CD8-positive, alpha-beta memory T cell (primary cell): ENCODE measurements at regions not wholly inside any gene's neighbourhood (a gene's known extent, or its start where the extent isn't known, plus 50 kb on each side); places are given as distances from the start of the nearest gene placed in this dataset.

ENCODE experiments used
- CTCF ChIA-PET: fragments of 350-600 bp; sonication (Branson Sonifier 250); formaldehyde crosslinking; loops from one replicate; lab custom pipeline; 2021; ENCODE audit warnings: antibody characterized with exemption; lab: Charles Lee
- POLR2A ChIA-PET: fragments of 350-600 bp; sonication (Branson Sonifier 250); formaldehyde crosslinking; loops from one replicate; lab custom pipeline; 2021; ENCODE audit warnings: antibody characterized with exemption; lab: Charles Lee
- DNase-seq, 5 donors: peaks; one replicate each; pipeline versions ENCODE4 v3.0.0 to v3.0.0-alpha.2; 2020 to 2022; ENCODE audit warnings: mixed read lengths in 1 of 5
- H3K27ac ChIP-seq: one replicate; pipeline ENCODE4 v1.7.0; 2013; ENCODE audit warnings: low read depth, mild to moderate bottlenecking, low read length, moderate library complexity
- H3K27me3 ChIP-seq: 2 replicates; pipeline ENCODE4 v1.7.0; 2013; ENCODE audit warnings: low read length, mild to moderate bottlenecking; ENCODE audit not compliant: insufficient read depth, poor library complexity, severe bottlenecking
- H3K36me3 ChIP-seq: 2 replicates; pipeline ENCODE4 v1.7.0; 2013; ENCODE audit warnings: mild to moderate bottlenecking, low read length, moderate library complexity; ENCODE audit not compliant: insufficient read depth
- H3K4me1 ChIP-seq: 2 replicates; pipeline ENCODE4 v1.7.0; 2013; ENCODE audit warnings: mild to moderate bottlenecking, low read length, moderate library complexity; ENCODE audit not compliant: insufficient read depth
- H3K4me3 ChIP-seq: 2 replicates; pipeline ENCODE4 v1.7.0; 2013; ENCODE audit warnings: mild to moderate bottlenecking, low read length
- H3K9me3 ChIP-seq: 2 replicates; pipeline ENCODE4 v1.7.0; 2013; ENCODE audit warnings: mild to moderate bottlenecking, low read length
- H3K27ac Mint-ChIP-seq, 8 donors: one replicate each; pipeline ENCODE4 v1.8.0; 2020 to 2021; ENCODE audit warnings: mixed read lengths in 8 of 8, mild to moderate bottlenecking in 6 of 8, inconsistent platforms in 3 of 8, moderate library complexity in 3 of 8
- H3K27me3 Mint-ChIP-seq, 2 donors: one replicate each; pipeline ENCODE4 v1.8.0; 2020 to 2021; ENCODE audit warnings: mixed read lengths in 2 of 2, mild to moderate bottlenecking in 1 of 2, moderate library complexity in 1 of 2
- H3K36me3 Mint-ChIP-seq, 3 donors: one replicate each; pipeline ENCODE4 v1.8.0; 2020 to 2021; ENCODE audit warnings: mixed read lengths in 3 of 3, inconsistent platforms in 1 of 3, mild to moderate bottlenecking in 1 of 3
- H3K4me1 Mint-ChIP-seq, 3 donors: one replicate each; pipeline ENCODE4 v1.8.0; 2020 to 2021; ENCODE audit warnings: mixed read lengths in 3 of 3, inconsistent platforms in 1 of 3, mild to moderate bottlenecking in 1 of 3
- H3K4me3 Mint-ChIP-seq, 7 donors: one replicate each; pipeline ENCODE4 v1.8.0; 2020 to 2021; ENCODE audit warnings: mixed read lengths in 7 of 7, mild to moderate bottlenecking in 6 of 7, moderate library complexity in 4 of 7, inconsistent platforms in 2 of 7
- H3K9me3 Mint-ChIP-seq, 5 donors: one replicate each; pipeline ENCODE4 v1.8.0; 2020 to 2022; ENCODE audit warnings: mixed read lengths in 5 of 5, mild to moderate bottlenecking in 3 of 5, moderate library complexity in 2 of 5, inconsistent platforms in 1 of 5

- no peak for DNase-seq
- no peaks in the 10 kb centered on the region for H3K4me1 ChIP-seq
- no peaks in the 10 kb centered on the region for H3K9me3 ChIP-seq
- H3K27ac Mint-ChIP-seq: no peak overlapping the region
- no peak overlapping the region for H3K4me3 Mint-ChIP-seq
- H3K36me3 ChIP-seq: no peaks in the 10 kb centered on the region
- H3K4me1 Mint-ChIP-seq: no peaks in the 10 kb centered on the region
- peaks cover 0 to 6% of the 10 kb centered on the region in 2 donors for H3K27me3 Mint-ChIP-seq
- no peak overlapping the region for H3K4me3 ChIP-seq
- H3K36me3 Mint-ChIP-seq: no peaks in the 10 kb centered on the region
- H3K9me3 Mint-ChIP-seq: peaks cover 0 to 2% (median 0%) of the 10 kb centered on the region in 5 donors
- POLR2A ChIA-PET: no interaction called here
- no peaks in the 10 kb centered on the region for H3K27me3 ChIP-seq
- CTCF ChIA-PET: no interaction called here
- H3K27ac ChIP-seq: no peak overlapping the region
These were observed 517.9 kb upstream of the MARCKS start for GRCh38 chr6:113339209-113339608.

GRCh38 chr6:113340371-113340770, 516.8 kb upstream of the MARCKS start:
- H3K27ac ChIP-seq: no peak overlapping the region
- no peaks in the 10 kb centered on the region for H3K4me1 Mint-ChIP-seq
- H3K9me3 Mint-ChIP-seq: peaks cover 0 to 2% (median 0%) of the 10 kb centered on the region in 5 donors
- H3K9me3 ChIP-seq: no peaks in the 10 kb centered on the region
- H3K4me1 ChIP-seq: no peaks in the 10 kb centered on the region
- H3K27me3 ChIP-seq: no peaks in the 10 kb centered on the region
- CTCF ChIA-PET: interaction anchor here (1.1 kb wide), 1 partner anchor 54 kb away, joined by 3 read pairs; no protein-coding TSS in a partner anchor
- H3K27me3 Mint-ChIP-seq: peaks cover 0 to 5% of the 10 kb centered on the region in 2 donors
- DNase-seq: no peak
- H3K4me3 Mint-ChIP-seq: no peak overlapping the region
- H3K27ac Mint-ChIP-seq: no peak overlapping the region
- no peaks in the 10 kb centered on the region for H3K36me3 ChIP-seq
- no peak overlapping the region for H3K4me3 ChIP-seq
- no peaks in the 10 kb centered on the region for H3K36me3 Mint-ChIP-seq
- POLR2A ChIA-PET: no interaction called here

GRCh38 chr6:113343940-113344339, 513.2 kb upstream of the MARCKS start:
- Histone ChIP-seq H3K4me3 (no peak overlapping the region), H3K27me3 (no peaks in the 10 kb centered on the region), H3K9me3 (no peaks in the 10 kb centered on the region), H3K27ac (no peak overlapping the region), H3K4me1 (no peaks in the 10 kb centered on the region), H3K36me3 (no peaks in the 10 kb centered on the region)
- Mint-ChIP-seq H3K4me1 (no peaks in the 10 kb centered on the region), H3K9me3 (peaks cover 0 to 3% (median 0%) of the 10 kb centered on the region in 5 donors), H3K27me3 (peaks cover 0 to 2% of the 10 kb centered on the region in 2 donors), H3K4me3 (no peak overlapping the region), H3K36me3 (no peaks in the 10 kb centered on the region), H3K27ac (no peak overlapping the region)
- POLR2A ChIA-PET: no interaction called here
- DNase-seq: no peak
- CTCF ChIA-PET: no interaction called here

GRCh38 chr6:113344969-113345368, 512.2 kb upstream of the MARCKS start:
- Mint-ChIP-seq H3K4me3 (no peak overlapping the region), H3K27me3 (no peaks in the 10 kb centered on the region), H3K9me3 (peaks cover 0 to 3% (median 0%) of the 10 kb centered on the region in 5 donors), H3K36me3 (no peaks in the 10 kb centered on the region), H3K27ac (no peak overlapping the region), H3K4me1 (no peaks in the 10 kb centered on the region)
- Histone ChIP-seq H3K4me3 (no peak overlapping the region), H3K4me1 (no peaks in the 10 kb centered on the region), H3K36me3 (no peaks in the 10 kb centered on the region), H3K9me3 (no peaks in the 10 kb centered on the region), H3K27ac (no peak overlapping the region), H3K27me3 (no peaks in the 10 kb centered on the region)
- ChIA-PET CTCF (no interaction called here), POLR2A (no interaction called here)
- no peak for DNase-seq

GRCh38 chr6:113347436-113347835, 509.7 kb upstream of the MARCKS start:
- no peak for DNase-seq
- Histone ChIP-seq H3K4me3 (no peak overlapping the region), H3K27ac (no peak overlapping the region), H3K27me3 (no peaks in the 10 kb centered on the region), H3K36me3 (no peaks in the 10 kb centered on the region), H3K4me1 (no peaks in the 10 kb centered on the region), H3K9me3 (no peaks in the 10 kb centered on the region)
- H3K27ac Mint-ChIP-seq: no peak overlapping the region
- H3K9me3 Mint-ChIP-seq: peaks cover 0 to 3% (median 0%) of the 10 kb centered on the region in 5 donors
- no peaks in the 10 kb centered on the region for H3K27me3 Mint-ChIP-seq
- no peaks in the 10 kb centered on the region for H3K36me3 Mint-ChIP-seq
- H3K4me1 Mint-ChIP-seq: no peaks in the 10 kb centered on the region
- ChIA-PET POLR2A (no interaction called here), CTCF (no interaction called here)
- H3K4me3 Mint-ChIP-seq: no peak overlapping the region

GRCh38 chr6:113350461-113350860, 506.7 kb upstream of the MARCKS start:
- no peak overlapping the region for H3K27ac ChIP-seq

GRCh38 chr6:113351173-113351834, 505.8 kb upstream of the MARCKS start:
- Mint-ChIP-seq H3K4me3 (no peak overlapping the region), H3K9me3 (peaks cover 0 to 3% (median 0%) of the 10 kb centered on the region in 5 donors), H3K27me3 (no peaks in the 10 kb centered on the region), H3K4me1 (no peaks in the 10 kb centered on the region), H3K36me3 (no peaks in the 10 kb centered on the region), H3K27ac (no peak overlapping the region)
- ChIA-PET CTCF (no interaction called here), POLR2A (no interaction called here)
- Histone ChIP-seq H3K27ac (no peak overlapping the region), H3K27me3 (no peaks in the 10 kb centered on the region), H3K4me3 (no peak overlapping the region), H3K4me1 (no peaks in the 10 kb centered on the region), H3K36me3 (no peaks in the 10 kb centered on the region), H3K9me3 (no peaks in the 10 kb centered on the region)
- DNase-seq: no peak

More at GRCh38 chr6:113350461-113350860, 506.7 kb upstream of the MARCKS start:
- Mint-ChIP-seq H3K4me3 (no peak overlapping the region), H3K9me3 (peaks cover 0 to 3% (median 0%) of the 10 kb centered on the region in 5 donors), H3K36me3 (no peaks in the 10 kb centered on the region), H3K4me1 (no peaks in the 10 kb centered on the region), H3K27ac (no peak overlapping the region), H3K27me3 (no peaks in the 10 kb centered on the region)
- DNase-seq: no peak
- H3K36me3 ChIP-seq: no peaks in the 10 kb centered on the region
- H3K9me3 ChIP-seq: no peaks in the 10 kb centered on the region
- POLR2A ChIA-PET: no interaction called here
- no peaks in the 10 kb centered on the region for H3K27me3 ChIP-seq
- CTCF ChIA-PET: no interaction called here
- H3K4me1 ChIP-seq: no peaks in the 10 kb centered on the region
- H3K4me3 ChIP-seq: no peak overlapping the region

- Histone ChIP-seq H3K27ac (no peak overlapping the region), H3K36me3 (no peaks in the 10 kb centered on the region), H3K9me3 (no peaks in the 10 kb centered on the region), H3K4me3 (no peak overlapping the region), H3K4me1 (no peaks in the 10 kb centered on the region), H3K27me3 (no peaks in the 10 kb centered on the region)
- no peaks in the 10 kb centered on the region for H3K36me3 Mint-ChIP-seq
- H3K9me3 Mint-ChIP-seq: peaks cover 0 to 3% (median 0%) of the 10 kb centered on the region in 5 donors
- H3K4me1 Mint-ChIP-seq: no peaks in the 10 kb centered on the region
- ChIA-PET CTCF (no interaction called here), POLR2A (no interaction called here)
- H3K27ac Mint-ChIP-seq: no peak overlapping the region
- no peaks in the 10 kb centered on the region for H3K27me3 Mint-ChIP-seq
- no peak for DNase-seq
- H3K4me3 Mint-ChIP-seq: no peak overlapping the region
These were observed 504.9 kb upstream of the MARCKS start for GRCh38 chr6:113352029-113352801.
